Thoracic aorta (tissue), 2 donors: ENCODE measurements at regions not wholly inside any gene's neighbourhood (a gene's known extent, or its start where the extent isn't known, plus 50 kb on each side); places are given as distances from the start of the nearest gene placed in this dataset.

Experiments
- ATAC-seq: fragments of 150-250 bp; one replicate; pipeline ENCODE4 v1.8.0; 2017; ENCODE audit warnings: low read depth; ENCODE audit not compliant: insufficient number of reproducible peaks, low FRiP score
- DNase-seq: peaks from one replicate; pipeline ENCODE4 v3.0.0-alpha.2; 2020; ENCODE audit warnings: low spot score
- H3K27ac ChIP-seq, 2 donors: fragments of 200-600 bp; sonication (generic); 1 replicate in 1 of 2; 2 replicates in 1 of 2; pipeline ENCODE4 v1.5.1; 2016; ENCODE audit warnings: mild to moderate bottlenecking in 2 of 2, moderate library complexity in 2 of 2
- H3K27me3 ChIP-seq: fragments of 200-600 bp; sonication (generic); replicated peaks from 2 replicates; pipeline ENCODE4 v1.6.0; 2016; ENCODE audit warnings: mild to moderate bottlenecking; ENCODE audit not compliant: insufficient read depth
- H3K36me3 ChIP-seq: fragments of 200-600 bp; sonication (generic); one replicate; pipeline ENCODE4 v1.5.1; 2016
- H3K4me1 ChIP-seq, 2 donors: fragments of 200-600 bp; sonication (generic); 1 replicate in 1 of 2; 2 replicates in 1 of 2; pipeline versions ENCODE4 v1.5.1 to v1.6.0; 2016; ENCODE audit warnings: low read depth in 2 of 2, mild to moderate bottlenecking in 1 of 2; ENCODE audit not compliant: control insufficient read depth in 1 of 2
- H3K4me3 ChIP-seq: fragments of 200-600 bp; sonication (generic); 2 replicates; pipeline ENCODE4 v1.5.1; 2016; ENCODE audit warnings: mild to moderate bottlenecking
- H3K9me3 ChIP-seq: fragments of 200-600 bp; sonication (generic); 2 replicates; pipeline ENCODE4 v1.5.1; 2016
- CTCF ChIP-seq: fragments of 200-600 bp; sonication (generic); IDR thresholded peaks from one replicate; pipeline ENCODE4 v1.5.1; 2019; ENCODE audit warnings: antibody characterized with exemption

- no peak for ATAC-seq
- no peak for DNase-seq
- TF ChIP-seq CTCF, result no peak
- no peaks in the 10 kb centered on the region for H3K27me3 ChIP-seq
- H3K4me3 ChIP-seq, result no peak overlapping the region
- H3K27ac ChIP-seq, result no peak overlapping the region
- H3K9me3 ChIP-seq, result no peaks in the 10 kb centered on the region
- H3K36me3 ChIP-seq, result no peaks in the 10 kb centered on the region
- H3K4me1 ChIP-seq, result no peaks in the 10 kb centered on the region
Measured at GRCh38 chr5:92179651-92180050, 796.5 kb upstream of the ARRDC3 start.

- H3K4me1 ChIP-seq, result no peaks in the 10 kb centered on the region
- no peak for TF ChIP-seq CTCF
- no peak overlapping the region for H3K27ac ChIP-seq
- no peaks in the 10 kb centered on the region for H3K27me3 ChIP-seq
- ATAC-seq, result no peak
- H3K36me3 ChIP-seq, result no peaks in the 10 kb centered on the region
- no peak for DNase-seq
- H3K9me3 ChIP-seq, result no peaks in the 10 kb centered on the region
- no peak overlapping the region for H3K4me3 ChIP-seq
Measured at GRCh38 chr5:92177926-92178487, 794.9 kb upstream of the ARRDC3 start.

GRCh38 chr5:92163906-92164305, 780.8 kb upstream of the ARRDC3 start:
- no peak for TF ChIP-seq CTCF
- no peaks in the 10 kb centered on the region for H3K9me3 ChIP-seq
- no peaks in the 10 kb centered on the region for H3K27me3 ChIP-seq
- no peak overlapping the region for H3K27ac ChIP-seq
- H3K4me3 ChIP-seq, result no peak overlapping the region
- no peak for DNase-seq
- H3K36me3 ChIP-seq, result no peaks in the 10 kb centered on the region
- ATAC-seq, result no peak
- no peaks in the 10 kb centered on the region for H3K4me1 ChIP-seq

GRCh38 chr5:92147798-92148197, 764.7 kb upstream of the ARRDC3 start:
- no peak for ATAC-seq
- no peak for DNase-seq
- no peaks in the 10 kb centered on the region for H3K36me3 ChIP-seq
- H3K27ac ChIP-seq, result no peak overlapping the region
- H3K27me3 ChIP-seq, result no peaks in the 10 kb centered on the region
- no peak overlapping the region for H3K4me3 ChIP-seq
- no peaks in the 10 kb centered on the region for H3K4me1 ChIP-seq
- no peaks in the 10 kb centered on the region for H3K9me3 ChIP-seq
- TF ChIP-seq CTCF, result no peak

- DNase-seq, result no peak
- Histone ChIP-seq H3K4me1 (no peaks in the 10 kb centered on the region), H3K27ac (no peak overlapping the region), H3K36me3 (no peaks in the 10 kb centered on the region), H3K27me3 (no peaks in the 10 kb centered on the region), H3K4me3 (no peak overlapping the region), H3K9me3 (no peaks in the 10 kb centered on the region)
- no peak for ATAC-seq
- TF ChIP-seq CTCF, result no peak
Measured at GRCh38 chr5:92147266-92147665, 764.1 kb upstream of the ARRDC3 start.
